GM18858 (cell line): ENCODE measurements at regions not wholly inside any gene's neighbourhood (a gene's known extent, or its start where the extent isn't known, plus 50 kb on each side); places are given as distances from the start of the nearest gene placed in this dataset.
A peak's percentile ranks its signal among the peaks of the same experiment; 100 is the strongest.

ENCODE experiments used
- ATAC-seq: cut with Tn5 transposase; IDR thresholded peaks from one replicate; pipeline ENCODE4 v1.9.1; 2021; ENCODE audit not compliant: unreplicated experiment

DNA sequence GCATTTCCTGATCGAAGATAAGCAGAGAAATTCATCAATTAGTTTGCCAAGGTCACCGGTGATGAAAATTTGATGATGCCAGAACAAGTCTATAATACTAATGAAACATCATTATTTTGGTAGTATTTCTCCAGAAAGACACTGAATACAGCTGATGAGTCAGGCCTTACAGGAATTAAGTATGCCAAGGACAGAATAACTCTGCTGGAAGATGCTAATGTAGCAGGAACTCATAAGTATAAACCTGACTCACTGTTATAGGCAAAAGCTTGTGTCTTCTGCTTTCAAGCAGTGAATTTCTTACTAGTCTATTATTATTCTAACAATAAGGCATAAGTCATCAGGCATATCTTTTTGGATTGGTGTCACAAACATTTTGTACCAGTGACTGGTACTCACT, 1825.1 kb upstream of the IGFBP7 start:
- ATAC-seq = no peak

GRCh38 chr4:58936436-58936835, 1826.3 kb upstream of the IGFBP7 start:
- no peak for ATAC-seq

DNA sequence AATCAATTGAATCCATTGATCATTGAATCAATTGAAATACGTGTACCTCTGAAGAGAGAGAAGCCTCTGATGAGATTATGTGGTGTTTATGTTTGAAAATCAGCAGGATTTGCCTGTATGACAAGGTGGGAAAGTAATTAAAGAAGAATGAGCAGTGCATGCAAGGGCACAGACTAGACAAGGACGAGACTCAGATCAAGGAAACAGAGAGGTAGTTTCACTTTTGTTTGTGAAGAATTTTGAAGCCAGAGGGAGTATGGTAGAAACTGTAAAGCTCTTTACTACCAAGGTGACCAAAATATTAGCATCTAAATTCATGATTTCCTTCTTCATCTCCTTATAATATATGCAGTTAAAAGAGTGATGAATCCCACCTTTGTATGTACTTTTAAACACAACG, 1830.0 kb upstream of the IGFBP7 start:
- ATAC-seq = no peak

DNA sequence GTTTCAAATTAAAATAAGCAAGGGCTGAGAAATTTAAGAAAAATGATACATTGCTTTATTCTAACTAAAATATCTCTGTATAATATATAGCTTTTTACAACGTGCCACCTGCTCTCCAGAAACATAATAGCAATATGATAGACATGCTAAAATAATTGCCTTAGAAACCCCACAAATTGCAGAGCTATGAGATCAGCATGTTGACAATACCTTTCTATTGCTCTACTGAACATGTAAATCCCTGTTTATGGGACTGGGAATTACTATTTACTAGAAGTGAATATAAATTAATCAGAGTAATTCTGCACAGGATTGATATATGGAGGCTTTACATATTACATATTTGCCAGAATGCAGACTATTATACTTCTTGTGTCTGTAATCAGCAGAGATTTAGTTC, 1831.1 kb upstream of the IGFBP7 start:
- ATAC-seq = no peak

GRCh38 chr4:58953575-58953974, 1843.4 kb upstream of the IGFBP7 start:
- ATAC-seq = no peak

DNA sequence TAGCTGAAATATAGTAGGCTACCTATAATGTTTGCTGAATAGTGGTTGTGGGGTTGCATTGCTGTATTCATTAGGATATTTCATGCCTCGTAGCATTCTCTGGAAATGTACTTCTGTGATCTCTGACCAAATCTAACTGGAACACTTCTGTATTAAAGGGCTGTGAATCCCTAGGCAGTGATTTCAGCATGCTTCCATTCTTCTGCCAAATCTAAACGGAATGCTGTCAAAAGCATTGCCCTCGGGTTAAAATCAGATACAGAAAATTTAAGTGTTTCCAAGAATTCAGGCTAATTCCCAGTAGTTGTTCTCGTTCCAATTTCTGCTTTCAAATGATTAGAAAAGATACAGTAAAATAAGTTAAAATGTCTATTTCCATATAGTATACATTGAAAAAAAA, 1847.5 kb upstream of the IGFBP7 start:
- ATAC-seq = no peak

DNA sequence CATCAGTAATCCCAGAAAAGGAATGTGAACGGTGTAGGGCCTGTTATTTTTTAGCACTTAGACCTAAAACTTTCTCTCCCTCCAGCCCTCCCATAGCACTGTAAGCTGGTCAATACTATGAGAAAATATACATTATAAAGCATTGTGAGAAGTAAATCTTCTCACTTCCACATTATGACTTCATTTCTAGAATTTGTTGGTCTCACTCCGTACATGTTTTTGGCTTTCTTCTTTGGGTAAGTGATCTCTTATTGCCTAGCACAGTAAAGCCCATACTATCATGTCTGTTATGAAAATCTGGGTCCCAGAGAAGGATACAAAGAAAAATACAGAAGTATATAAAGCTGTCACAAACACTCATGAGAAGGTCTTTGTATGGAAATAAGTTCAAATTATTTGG, 1851.1 kb upstream of the IGFBP7 start:
- no peak for ATAC-seq

DNA sequence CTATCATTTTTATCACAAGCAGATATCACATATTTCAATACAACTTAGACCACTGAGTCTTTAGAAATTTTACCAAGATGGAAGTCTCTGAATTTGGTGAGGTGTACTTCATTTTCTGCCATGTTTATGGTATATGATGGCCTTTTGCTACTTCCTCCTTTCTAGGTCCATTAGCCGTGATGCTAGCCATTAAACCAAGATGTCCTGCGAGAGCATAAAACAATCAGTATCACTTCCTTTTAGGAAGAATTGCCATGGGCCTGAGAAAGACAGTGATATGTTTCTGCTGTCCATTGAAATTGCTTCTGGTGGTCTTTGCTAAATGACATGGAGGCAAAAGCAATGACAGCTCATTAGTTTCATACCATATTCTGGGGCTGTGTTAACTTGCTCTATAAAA, 1851.7 kb upstream of the IGFBP7 start:
- no peak for ATAC-seq

- ATAC-seq = peak; percentile 56
Measured at GRCh38 chr4:58962424-58962823, 1852.2 kb upstream of the IGFBP7 start.

DNA sequence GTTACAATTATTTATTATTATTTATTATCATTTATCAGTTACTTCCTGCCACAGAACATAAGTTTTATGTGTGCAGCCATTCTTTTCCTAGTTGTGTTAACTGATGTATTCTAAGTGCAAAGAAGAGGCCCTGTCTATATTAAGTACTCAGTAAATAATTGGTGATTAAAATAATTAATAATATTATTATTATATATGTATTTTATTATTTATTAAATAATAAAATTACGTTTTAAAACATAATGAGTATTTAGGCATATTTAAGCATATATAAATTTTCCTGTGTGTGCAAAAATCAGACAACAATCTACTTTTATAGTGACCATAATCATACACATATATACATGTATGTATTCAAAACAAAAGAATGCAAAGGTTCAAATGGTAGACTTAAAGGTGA, 1871.6 kb upstream of the IGFBP7 start:
- ATAC-seq = no peak

DNA sequence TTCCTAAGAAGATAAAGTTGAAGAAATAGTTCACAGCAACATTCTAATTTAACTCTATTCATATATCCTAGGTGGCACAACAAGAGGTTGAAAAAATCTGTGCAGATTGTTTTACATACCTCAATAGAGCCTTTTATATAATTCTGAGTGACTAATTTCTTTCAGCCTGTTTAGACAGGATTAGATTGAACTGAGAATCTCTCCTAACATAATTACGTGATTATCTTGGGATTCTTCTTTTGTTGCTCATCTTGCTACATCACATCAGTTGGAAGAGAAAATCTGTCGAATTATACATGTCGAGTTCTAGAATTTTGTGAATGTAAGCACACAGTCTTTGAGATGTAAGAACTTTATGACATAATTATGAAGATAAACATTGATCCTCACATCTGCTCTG, 1873.7 kb upstream of the IGFBP7 start:
- no peak for ATAC-seq

GRCh38 chr4:59002148-59002547, 1892.0 kb upstream of the IGFBP7 start:
- ATAC-seq = no peak

DNA sequence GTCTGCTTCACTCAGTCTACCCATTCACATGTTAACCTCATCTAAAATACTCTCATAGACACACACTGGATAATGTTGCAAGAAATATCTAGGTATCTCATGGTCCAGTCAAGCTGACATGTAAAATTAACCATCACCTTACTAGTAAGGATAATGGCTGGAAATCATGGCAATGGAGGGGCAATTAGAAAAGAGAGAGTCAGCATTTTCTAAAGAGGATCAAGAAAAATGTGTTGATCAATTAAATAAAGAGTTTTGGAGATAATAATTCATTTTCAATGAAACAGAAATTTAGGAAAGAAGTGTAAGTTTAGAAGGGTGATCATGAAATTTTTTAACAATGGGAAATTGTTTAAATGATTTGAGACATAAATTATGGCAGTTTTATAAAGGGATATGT, 1914.1 kb upstream of the IGFBP7 start:
- ATAC-seq = no peak

DNA sequence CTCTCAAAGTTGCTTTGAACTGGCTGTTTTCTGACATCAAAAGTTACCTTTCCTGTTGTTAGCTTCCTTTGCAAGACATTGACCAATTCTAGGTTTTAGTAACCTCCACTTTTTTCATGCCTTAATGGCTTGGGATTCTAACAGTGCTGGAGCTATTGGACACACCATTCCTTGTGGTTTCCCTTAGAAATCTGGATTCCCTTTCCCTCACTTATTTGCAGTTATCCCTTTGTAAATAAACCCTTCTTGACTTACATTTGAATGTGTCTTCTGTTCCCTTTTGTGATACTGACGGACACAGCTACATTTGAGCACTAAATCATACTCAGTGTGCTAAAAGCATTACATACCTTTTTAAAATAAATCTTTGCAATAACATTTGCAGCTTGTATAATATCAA, 1927.6 kb upstream of the IGFBP7 start:
- ATAC-seq = no peak

- no peak for ATAC-seq
Measured at GRCh38 chr4:59039046-59039445, 1928.9 kb upstream of the IGFBP7 start.

- no peak for ATAC-seq
Measured at GRCh38 chr4:59044286-59044900, 1934.2 kb upstream of the IGFBP7 start.

DNA sequence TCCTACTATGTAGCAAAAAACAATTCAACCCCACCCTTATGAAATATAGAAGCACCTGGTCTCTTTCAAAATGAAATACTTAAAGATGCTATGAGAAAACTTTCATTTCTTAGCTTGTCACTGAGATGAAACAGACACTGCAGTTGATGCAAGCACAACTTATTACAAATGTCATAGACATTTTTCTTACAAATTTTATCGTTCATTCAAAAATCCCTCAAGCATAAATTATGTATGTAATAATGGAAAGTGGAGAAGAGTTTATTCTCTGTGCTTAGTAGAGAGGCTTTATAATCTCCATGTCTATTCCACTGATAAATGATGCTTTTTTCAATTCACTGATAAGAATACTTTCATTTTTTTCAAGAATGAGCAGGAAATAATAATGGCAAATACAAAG, 1943.9 kb upstream of the IGFBP7 start:
- ATAC-seq = no peak

DNA sequence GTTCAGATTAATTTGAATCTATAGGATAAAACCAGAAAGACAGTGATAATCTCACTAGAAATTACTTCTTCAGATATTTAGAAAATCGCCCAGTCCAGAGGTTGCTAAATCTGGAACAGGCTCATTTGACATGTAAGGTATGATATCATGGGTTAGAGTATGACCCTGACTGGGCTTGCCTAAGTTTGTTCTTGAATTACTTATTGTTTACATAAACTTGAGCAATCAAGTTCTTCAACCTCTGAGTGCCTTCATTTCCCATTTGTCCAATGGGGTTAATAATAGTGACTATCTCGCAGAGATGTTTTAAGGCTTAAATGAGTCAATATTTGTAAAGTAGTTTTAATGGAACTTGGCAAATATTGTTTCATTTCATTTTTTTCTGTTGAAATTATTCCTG, 1947.6 kb upstream of the IGFBP7 start:
- ATAC-seq = no peak

DNA sequence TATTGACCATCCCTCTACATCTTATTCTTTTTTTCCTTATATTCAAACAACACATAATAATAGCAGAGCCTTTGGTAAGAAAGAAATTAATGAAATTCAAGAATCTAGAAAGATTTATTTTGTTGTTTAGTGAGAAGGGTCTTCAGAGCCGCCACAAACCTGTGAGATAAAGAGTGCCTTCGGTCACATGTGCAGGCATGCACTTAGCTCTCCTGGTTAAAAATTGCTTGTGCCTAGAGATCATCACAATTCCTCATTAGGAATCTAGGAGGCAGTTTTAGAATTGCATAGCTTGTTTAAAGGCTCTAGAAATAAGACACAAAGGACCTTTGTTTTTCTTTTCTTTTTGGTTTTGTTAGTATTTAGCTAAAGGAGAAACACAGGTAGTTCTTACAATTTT, 1948.4 kb upstream of the IGFBP7 start:
- ATAC-seq = no peak

DNA sequence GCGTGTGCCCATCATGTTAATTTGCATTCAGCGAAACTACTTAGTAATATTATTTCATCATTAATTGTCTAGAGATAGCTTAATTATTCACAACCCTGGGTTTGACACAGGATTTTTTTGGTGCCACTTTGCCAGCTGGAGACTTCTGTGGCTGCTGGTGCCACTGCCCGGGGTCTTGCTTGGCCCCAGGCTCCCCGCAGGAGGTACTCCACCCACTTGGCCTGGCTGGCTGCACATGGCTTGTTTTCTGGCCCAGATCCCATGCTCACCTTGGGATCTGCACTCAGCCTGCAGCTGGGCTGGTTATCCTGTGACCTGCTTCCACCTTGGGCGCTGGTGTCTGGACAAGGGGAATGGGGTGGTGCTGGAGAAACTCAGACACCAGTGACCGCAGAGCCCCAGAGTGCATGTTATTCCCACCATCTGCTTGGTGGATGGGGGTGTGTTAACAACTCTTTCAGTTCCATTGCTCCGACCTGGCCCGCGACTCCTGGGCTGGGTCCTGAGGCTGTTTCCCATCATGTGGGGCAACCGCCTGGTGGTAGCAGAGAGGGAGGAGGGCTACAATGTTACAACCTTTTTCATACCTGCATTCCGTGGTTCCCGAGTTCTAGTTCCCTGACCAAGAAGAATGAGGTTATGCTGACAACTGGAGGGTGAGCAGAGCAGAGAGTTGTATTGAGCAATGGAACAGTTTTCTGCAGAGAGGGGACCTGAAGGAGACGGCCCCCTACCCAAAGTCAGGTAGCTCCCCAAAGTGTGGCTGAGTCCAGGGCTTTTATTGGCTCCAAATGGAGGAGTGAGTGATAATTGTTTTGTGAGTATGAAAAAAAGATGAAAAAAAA, 1950.0 kb upstream of the IGFBP7 start:
- no peak for ATAC-seq

DNA sequence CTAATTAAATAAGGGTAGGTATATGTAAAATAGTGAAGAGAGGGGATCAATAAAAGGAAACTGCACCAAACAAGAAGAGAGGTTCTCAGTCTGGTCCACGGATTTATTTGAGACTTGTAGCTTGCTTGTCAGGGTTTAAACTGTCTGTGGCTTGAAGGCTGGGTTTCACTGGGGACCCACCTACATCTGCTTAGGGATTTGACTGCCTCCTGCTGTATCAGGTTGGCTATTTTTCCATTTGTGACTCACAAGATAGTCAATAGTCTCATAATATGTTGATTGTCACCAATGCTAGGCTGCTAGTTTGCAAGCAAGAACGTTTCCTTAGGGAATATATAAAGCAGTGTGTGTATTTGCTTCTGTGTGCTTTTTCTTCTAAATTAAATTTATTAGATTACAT, 1950.7 kb upstream of the IGFBP7 start:
- no peak for ATAC-seq

DNA sequence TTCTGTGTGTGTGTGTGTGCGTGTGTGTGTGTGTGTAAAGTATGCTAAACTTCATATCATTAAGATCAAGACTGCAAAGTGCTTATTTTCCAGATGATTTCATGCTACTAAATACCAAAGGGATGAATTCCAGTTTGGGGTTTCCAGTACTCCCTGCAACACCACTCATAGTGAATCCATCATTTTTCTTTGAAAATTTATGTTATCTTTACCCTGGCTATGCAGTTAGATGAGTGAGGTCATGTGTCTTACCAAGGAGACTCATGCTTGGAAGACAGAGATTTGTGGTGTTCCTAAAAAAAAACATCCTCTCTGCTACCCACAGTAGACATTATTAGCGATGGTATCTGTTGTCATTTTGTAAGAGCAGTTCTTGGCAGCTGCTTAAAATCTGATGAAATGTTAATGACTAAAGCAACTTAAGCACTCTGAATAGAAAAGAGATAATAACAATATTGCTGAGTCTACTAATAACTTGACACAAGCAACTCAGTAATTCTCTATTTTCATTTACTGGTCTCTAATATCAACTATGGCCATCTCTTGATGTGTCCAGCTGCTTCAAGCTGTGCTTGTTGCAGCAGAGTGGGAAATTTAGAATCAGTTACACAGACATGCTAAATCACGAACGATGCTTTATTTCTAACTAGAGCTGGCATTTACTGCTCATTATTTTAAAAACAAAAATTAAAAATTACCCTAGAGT, 1953.0 kb upstream of the IGFBP7 start:
- no peak for ATAC-seq
